Cardiac fibroblast (primary cell): ENCODE measurements at regions not wholly inside any gene's neighbourhood (a gene's known extent, or its start where the extent isn't known, plus 50 kb on each side); places are given as distances from the start of the nearest gene placed in this dataset.
"Not testable (repeated sequence)": the region's sequence is repeated elsewhere in the genome, so short reads cannot be mapped to it uniquely, and the experiment has no call there.

Experiments used
- DNase-seq, 2 donors: peaks; one replicate each; pipeline versions ENCODE4 v3.0.0 to v3.0.0-alpha.2; 2010; ENCODE audit warnings: low read depth in 2 of 2
- H3K4me3 ChIP-seq, 2 donors: replicated peaks in 1 of 2; 1 replicate in 1 of 2; 2 replicates in 1 of 2; pipeline ENCODE4 v1.5.1; 2011; ENCODE audit warnings: low read depth in 2 of 2, low read length in 2 of 2, mild to moderate bottlenecking in 2 of 2, moderate library complexity in 1 of 2
- CTCF ChIP-seq: IDR thresholded peaks from one replicate; pipeline ENCODE4 v1.5.1; 2011; ENCODE audit warnings: low read depth, mild to moderate bottlenecking, low read length, inconsistent platforms

GRCh38 chr6:27747637-27748036 is 164.6 kb downstream of the OR2B2 start:
- DNase-seq = no peak
- H3K4me3 ChIP-seq = no peak overlapping the region
- TF ChIP-seq CTCF = no peak

GRCh38 chr6:27746860-27747259 is 165.3 kb downstream of the OR2B2 start:
- DNase-seq, H3K4me3 ChIP-seq: not testable (repeated sequence)

GRCh38 chr6:27743787-27744186 is 168.4 kb downstream of the OR2B2 start:
- DNase-seq = no peak
- H3K4me3 ChIP-seq = no peak overlapping the region

GRCh38 chr6:27742833-27743573 is 169.2 kb downstream of the OR2B2 start:
- DNase-seq = no peak
- no peak overlapping the region for H3K4me3 ChIP-seq
- no peak for TF ChIP-seq CTCF

More at GRCh38 chr6:27743787-27744186, 168.4 kb downstream of the OR2B2 start:
- no peak for TF ChIP-seq CTCF

GRCh38 chr6:27739902-27740301 is 172.3 kb downstream of the OR2B2 start:
- DNase-seq = not testable (repeated sequence)

GRCh38 chr6:27736686-27737085 is 175.5 kb downstream of the OR2B2 start:
- H3K4me3 ChIP-seq = no peak overlapping the region
- no peak for TF ChIP-seq CTCF
- DNase-seq = no peak

More at GRCh38 chr6:27739902-27740301, 172.3 kb downstream of the OR2B2 start:
- H3K4me3 ChIP-seq = not testable (repeated sequence)

GRCh38 chr6:27728442-27728841 is 183.8 kb downstream of the OR2B2 start:
- DNase-seq = no peak
- no peak overlapping the region for H3K4me3 ChIP-seq
- TF ChIP-seq CTCF = no peak

GRCh38 chr6:27726619-27727023 is 185.6 kb downstream of the OR2B2 start:
- no peak for TF ChIP-seq CTCF
- H3K4me3 ChIP-seq = no peak overlapping the region
- peak in 1 of 2 donors; percentile 62 for DNase-seq
